Stimulated activated CD4-positive, alpha-beta T cell treated with anti-CD3 and anti-CD28 coated beads, Interleukin-2, amount 100 ng/mL, for 48 hours (primary cell): ENCODE measurements at regions not wholly inside any gene's neighbourhood (a gene's known extent, or its start where the extent isn't known, plus 50 kb on each side); places are given as distances from the start of the nearest gene placed in this dataset.
A peak's percentile ranks its signal among the peaks of the same experiment; 100 is the strongest.

Experiments
- DNase-seq, 2 donors: peaks; one replicate each; pipeline ENCODE4 v3.0.0-alpha.2; 2020

GRCh38 chr10:124225467-124226270 is 132.3 kb upstream of the CHST15 start:
- DNase-seq: peak; percentile 6 to 13

- no peak for DNase-seq
Observed at GRCh38 chr10:124225029-124225466, 131.7 kb upstream of the CHST15 start.

GRCh38 chr10:124224331-124225028 is 131.1 kb upstream of the CHST15 start:
- no peak for DNase-seq

GRCh38 chr10:124223711-124224085 is 130.3 kb upstream of the CHST15 start:
- no peak for DNase-seq

GRCh38 chr10:124222988-124223710 is 129.8 kb upstream of the CHST15 start:
- DNase-seq: no peak

- no peak for DNase-seq
Observed at GRCh38 chr10:124222318-124222987, 129.1 kb upstream of the CHST15 start.

GRCh38 chr10:124221356-124222317 is 128.2 kb upstream of the CHST15 start:
- no peak for DNase-seq

- DNase-seq: no peak
Observed at GRCh38 chr10:124220971-124221355, 127.6 kb upstream of the CHST15 start.

- no peak for DNase-seq
Observed at GRCh38 chr10:124220547-124220946, 127.1 kb upstream of the CHST15 start.

GRCh38 chr10:124219655-124220054 is 126.3 kb upstream of the CHST15 start:
- DNase-seq: no peak

GRCh38 chr10:124219062-124219461 is 125.7 kb upstream of the CHST15 start:
- DNase-seq: no peak

GRCh38 chr10:124217906-124218804 is 124.8 kb upstream of the CHST15 start:
- no peak for DNase-seq

GRCh38 chr10:124217031-124217430 is 123.6 kb upstream of the CHST15 start:
- no peak for DNase-seq

- no peak for DNase-seq
Observed at GRCh38 chr10:124214610-124215375, 121.4 kb upstream of the CHST15 start.

GRCh38 chr10:124213899-124214510 is 120.6 kb upstream of the CHST15 start:
- DNase-seq: no peak

- no peak for DNase-seq
Observed at GRCh38 chr10:124213471-124213870, 120.1 kb upstream of the CHST15 start.

- no peak for DNase-seq
Observed at GRCh38 chr10:124212702-124213101, 119.3 kb upstream of the CHST15 start.

- no peak for DNase-seq
Observed at GRCh38 chr10:124211921-124212320, 118.5 kb upstream of the CHST15 start.

- no peak for DNase-seq
Observed at GRCh38 chr10:124210263-124210662, 116.9 kb upstream of the CHST15 start.

GRCh38 chr10:124207391-124207790 is 114.0 kb upstream of the CHST15 start:
- DNase-seq: no peak
